HFF-Myc (cell line): ENCODE measurements at regions not wholly inside any gene's neighbourhood (a gene's known extent, or its start where the extent isn't known, plus 50 kb on each side); places are given as distances from the start of the nearest gene placed in this dataset.
"Not testable (repeated sequence)": the region's sequence is repeated elsewhere in the genome, so short reads cannot be mapped to it uniquely, and the experiment has no call there.

Source experiments
- DNase-seq: peaks from one replicate; pipeline ENCODE4 v3.0.0-alpha.2; 2011; ENCODE audit warnings: low read depth; ENCODE audit errors: extremely low read depth
- H3K4me3 ChIP-seq: replicated peaks from 2 replicates; pipeline ENCODE4 v1.5.1; 2011; ENCODE audit warnings: low read depth, mild to moderate bottlenecking, control low read depth, low read length
- TF ChIP-seq, protein P1 (sequence below): IDR thresholded peaks from 2 replicates; pipeline ENCODE4 v1.5.1; 2012; ENCODE audit warnings: mild to moderate bottlenecking, low read depth, low read length, control low read depth; ENCODE audit errors: missing control alignments

- H3K4me3 ChIP-seq: no peak overlapping the region
- TF ChIP-seq, protein P1, sequence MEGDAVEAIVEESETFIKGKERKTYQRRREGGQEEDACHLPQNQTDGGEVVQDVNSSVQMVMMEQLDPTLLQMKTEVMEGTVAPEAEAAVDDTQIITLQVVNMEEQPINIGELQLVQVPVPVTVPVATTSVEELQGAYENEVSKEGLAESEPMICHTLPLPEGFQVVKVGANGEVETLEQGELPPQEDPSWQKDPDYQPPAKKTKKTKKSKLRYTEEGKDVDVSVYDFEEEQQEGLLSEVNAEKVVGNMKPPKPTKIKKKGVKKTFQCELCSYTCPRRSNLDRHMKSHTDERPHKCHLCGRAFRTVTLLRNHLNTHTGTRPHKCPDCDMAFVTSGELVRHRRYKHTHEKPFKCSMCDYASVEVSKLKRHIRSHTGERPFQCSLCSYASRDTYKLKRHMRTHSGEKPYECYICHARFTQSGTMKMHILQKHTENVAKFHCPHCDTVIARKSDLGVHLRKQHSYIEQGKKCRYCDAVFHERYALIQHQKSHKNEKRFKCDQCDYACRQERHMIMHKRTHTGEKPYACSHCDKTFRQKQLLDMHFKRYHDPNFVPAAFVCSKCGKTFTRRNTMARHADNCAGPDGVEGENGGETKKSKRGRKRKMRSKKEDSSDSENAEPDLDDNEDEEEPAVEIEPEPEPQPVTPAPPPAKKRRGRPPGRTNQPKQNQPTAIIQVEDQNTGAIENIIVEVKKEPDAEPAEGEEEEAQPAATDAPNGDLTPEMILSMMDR: no peak
- DNase-seq: no peak
These were observed 94.3 kb downstream of the NIBAN1 start for GRCh38 chr1:184879876-184880557.

DNA sequence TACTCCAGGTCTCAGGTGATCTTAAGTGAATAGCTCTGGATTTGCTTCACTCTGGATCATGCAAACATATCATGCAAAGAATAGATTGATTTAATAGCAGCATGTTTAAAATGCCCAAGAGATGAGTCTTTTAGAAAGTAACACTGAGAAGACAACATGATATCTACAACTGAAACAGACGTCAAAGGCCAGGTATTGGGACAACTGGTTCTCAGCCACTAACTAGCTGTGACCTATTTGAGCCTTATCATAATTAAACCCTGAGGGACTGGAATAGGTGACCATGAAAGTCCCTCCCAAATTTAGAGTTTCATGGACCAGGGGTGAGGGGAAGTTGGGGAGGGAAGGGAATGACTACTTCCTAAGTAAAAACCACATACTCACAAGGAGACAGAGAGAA is 95.7 kb downstream of the NIBAN1 start:
- no peak for DNase-seq
- TF ChIP-seq, protein P1: no peak
- H3K4me3 ChIP-seq: no peak overlapping the region

DNA sequence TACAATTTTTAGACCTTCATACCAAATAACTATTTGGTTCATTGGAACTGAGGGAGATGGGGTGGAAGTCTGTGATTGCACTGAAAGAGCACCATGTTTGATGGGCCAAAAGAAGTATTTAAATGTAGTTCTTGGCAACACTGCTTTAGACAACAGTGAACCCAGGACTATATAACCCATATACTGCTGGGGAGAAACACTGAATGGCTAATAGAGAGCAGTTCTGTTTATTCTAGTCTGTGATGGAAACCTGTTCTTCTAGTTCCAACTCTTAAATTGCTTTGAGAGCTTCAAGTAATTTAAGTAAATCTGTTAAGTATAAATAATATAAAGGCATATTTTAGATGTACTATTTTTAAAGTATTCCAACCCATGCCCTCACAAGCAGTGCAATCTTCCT is 96.3 kb downstream of the NIBAN1 start:
- DNase-seq: no peak
- TF ChIP-seq, protein P1: no peak
- H3K4me3 ChIP-seq: no peak overlapping the region

GRCh38 chr1:184876015-184876414 is 98.3 kb downstream of the NIBAN1 start:
- DNase-seq, H3K4me3 ChIP-seq: not testable (repeated sequence)

DNA sequence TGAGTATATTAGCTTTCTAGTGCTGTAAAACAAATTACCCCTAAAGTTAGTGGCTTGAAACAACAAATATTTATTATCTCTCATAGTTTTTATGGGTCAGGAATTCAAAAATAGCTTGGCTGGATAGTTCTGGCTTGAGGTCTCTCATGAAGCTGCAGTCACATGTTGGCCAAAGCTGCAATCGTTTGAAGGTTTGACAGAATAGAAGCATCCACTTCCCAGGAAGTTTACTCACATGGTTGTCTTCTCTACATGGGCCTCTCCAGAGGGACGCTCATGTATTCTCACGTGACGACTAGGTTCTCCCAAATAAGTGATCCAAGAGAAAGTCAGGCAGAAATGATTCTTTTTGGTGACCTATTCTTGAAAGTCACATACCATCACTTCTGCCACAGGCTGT is 99.1 kb downstream of the NIBAN1 start:
- TF ChIP-seq, protein P1: no peak
- no peak for DNase-seq

DNA sequence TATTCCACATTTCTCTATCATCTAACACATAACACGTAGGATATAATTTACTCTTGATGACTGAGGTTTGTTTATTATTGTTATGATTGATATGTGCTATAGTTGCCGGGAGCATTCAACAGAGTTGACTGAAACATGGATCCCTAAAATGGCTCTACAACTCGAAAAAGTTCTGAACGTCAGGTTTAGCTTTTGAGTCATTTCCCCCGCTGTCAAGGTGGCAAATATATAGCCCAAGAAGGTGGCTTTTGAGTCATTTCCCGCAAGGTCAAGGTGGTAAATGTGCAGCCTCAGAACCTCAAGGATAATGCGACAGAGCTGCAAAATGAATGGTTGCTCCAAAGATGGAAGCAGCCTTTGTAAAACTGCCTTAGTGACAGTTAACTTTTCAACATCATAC is 104.0 kb downstream of the NIBAN1 start:
- no peak overlapping the region for H3K4me3 ChIP-seq

More for the DNA sequence above, 99.1 kb downstream of the NIBAN1 start:
- H3K4me3 ChIP-seq: no peak overlapping the region

GRCh38 chr1:184867866-184868689 is 106.2 kb downstream of the NIBAN1 start:
- H3K4me3 ChIP-seq: no peak overlapping the region
- TF ChIP-seq, protein P1: no peak
- DNase-seq: no peak

More for the DNA sequence above, 104.0 kb downstream of the NIBAN1 start:
- TF ChIP-seq, protein P1: no peak
- DNase-seq: no peak
